M059J (cell line): ENCODE measurements at regions not wholly inside any gene's neighbourhood (a gene's known extent, or its start where the extent isn't known, plus 50 kb on each side); places are given as distances from the start of the nearest gene placed in this dataset.

Source experiments
- DNase-seq: peaks from one replicate; pipeline ENCODE4 v3.0.0-alpha.2; 2012; ENCODE audit warnings: low read depth

GRCh38 chr9:18390393-18390792 lies 83.6 kb upstream of the ADAMTSL1 start:
- no peak for DNase-seq

- DNase-seq: peak; percentile 98
These were observed 80.4 kb upstream of the ADAMTSL1 start for GRCh38 chr9:18393340-18394130.

- DNase-seq: no peak
These were observed 79.1 kb upstream of the ADAMTSL1 start for GRCh38 chr9:18394847-18395351.

DNA sequence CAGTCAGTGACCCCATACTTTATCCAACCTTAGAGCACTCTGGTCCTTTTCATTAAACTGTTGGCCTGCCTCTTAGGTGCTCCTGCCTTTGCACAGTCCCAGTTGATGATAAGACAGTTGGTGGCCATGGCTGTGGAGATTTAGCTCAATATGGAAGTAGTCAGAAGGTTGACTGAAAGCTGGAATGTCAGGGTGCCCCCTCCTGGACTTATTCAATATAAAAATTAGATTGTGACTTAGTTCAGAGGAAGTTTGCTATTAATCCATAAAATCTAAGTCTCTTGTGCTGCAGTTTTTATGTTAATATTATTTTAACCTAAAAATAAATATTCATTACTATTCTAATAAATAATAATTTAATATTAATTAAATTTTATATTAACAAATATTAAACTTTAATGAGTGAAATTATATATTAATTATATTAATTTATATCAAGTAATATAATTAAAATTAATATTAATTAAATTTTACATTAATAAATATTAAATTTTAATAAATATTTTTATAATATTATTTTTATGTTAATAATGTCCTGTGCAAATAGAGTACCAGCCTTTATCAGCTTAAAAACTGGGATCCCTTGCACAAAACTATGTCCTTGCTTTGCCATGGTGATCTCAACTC lies 77.7 kb upstream of the ADAMTSL1 start:
- peak; percentile 47 for DNase-seq

DNA sequence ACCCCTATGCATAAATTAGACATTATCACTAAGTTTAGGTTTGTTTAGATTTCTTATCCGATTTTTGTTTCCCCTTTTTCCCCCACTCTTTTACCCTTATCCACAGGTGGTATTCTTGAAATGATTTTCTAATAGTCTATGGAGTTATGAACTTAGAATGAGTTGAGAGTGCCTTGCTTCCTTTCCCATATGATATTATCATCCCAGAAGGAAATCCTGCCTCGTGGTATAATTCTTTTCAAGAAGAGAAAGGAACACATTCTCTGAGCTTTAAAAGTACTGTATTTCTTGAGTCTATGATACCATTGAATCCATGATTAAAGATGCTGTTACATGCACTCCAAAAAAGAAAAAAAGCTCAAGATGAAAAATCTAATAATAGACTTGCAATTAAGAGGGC lies 76.9 kb upstream of the ADAMTSL1 start:
- DNase-seq: no peak

DNA sequence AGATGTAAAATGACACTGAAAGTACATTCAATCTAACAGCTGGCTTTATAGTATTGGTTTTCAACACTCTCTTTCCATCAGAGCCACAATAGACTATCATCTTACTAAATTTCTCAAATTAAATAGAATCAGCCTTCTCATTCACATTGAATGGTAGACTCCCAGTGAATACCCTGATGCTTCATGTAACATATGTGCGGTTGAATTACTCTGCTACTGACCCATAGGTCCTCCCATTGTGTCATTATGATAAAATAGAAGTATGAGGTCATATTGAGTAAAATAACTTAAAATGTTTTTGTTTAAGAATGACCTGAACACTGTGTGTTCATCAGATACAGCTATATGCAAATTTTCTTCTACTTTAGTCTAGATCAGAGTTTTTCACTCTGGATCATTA lies 75.9 kb upstream of the ADAMTSL1 start:
- DNase-seq: no peak

DNA sequence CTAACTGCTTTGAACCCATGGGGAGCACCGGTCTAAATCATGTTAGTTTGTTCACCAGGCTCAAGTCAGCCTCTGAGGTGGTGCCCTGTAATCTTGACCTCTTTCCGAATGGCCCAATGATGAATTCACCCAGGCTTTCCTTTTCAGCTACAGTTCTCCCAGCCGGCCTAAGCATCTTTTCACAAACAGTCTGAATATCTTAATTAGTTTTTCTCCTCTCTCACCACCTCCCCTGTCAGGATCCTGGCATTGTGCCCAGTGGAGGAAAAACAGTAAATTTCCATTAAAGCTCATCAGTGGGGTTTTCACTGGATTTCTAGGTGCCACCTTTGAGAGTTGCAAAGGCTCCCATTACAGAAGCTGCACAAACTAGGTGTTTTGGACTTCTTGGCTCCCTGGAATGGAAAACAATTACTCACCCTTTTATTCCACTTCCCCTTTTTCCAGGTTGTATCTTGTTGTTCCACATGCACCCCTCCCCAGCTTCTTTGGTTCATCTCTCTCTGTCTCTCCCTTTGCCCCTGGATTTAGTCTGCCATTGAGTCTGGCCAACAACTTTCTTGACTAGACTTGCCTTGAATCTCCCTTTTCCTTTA lies 69.4 kb upstream of the ADAMTSL1 start:
- no peak for DNase-seq

DNA sequence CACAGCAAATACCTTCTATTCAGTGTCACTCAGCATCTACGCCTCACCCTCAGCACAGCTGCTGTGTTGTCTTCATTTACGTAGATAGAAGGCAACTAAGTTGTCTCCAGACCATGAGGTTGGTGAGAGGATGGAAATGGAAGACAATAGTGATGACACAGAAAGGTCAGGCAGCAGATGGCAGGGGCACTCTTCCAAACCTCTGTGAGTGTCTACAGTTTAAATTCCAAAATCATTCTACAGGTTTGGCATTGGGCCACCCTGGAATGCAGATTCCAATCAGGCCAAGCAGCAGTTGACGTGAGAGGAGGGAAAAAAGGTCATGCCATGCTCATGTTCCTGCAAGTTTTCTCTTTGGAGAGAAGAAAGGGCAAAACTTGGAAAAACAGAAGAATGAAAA lies 68.7 kb upstream of the ADAMTSL1 start:
- DNase-seq: peak; percentile 45

DNA sequence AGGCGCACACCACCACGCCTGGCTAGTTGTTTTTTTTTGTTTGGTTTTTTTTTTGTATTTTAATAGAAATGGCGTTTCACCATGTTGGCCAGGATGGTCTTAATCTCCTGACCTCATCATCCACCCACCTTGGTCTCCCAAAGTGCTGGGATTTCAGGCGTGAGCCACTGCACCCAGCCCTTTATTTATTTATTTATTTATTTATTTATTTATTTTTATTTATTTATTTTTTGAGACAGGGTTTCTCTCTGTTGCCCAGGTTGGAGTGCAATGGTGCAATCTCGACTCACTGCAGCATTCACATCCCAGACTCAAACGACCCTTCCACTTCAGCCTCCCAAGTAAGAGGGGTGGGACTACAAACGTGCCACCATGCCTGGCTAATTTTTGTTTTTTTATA lies 63.0 kb upstream of the ADAMTSL1 start:
- no peak for DNase-seq

DNA sequence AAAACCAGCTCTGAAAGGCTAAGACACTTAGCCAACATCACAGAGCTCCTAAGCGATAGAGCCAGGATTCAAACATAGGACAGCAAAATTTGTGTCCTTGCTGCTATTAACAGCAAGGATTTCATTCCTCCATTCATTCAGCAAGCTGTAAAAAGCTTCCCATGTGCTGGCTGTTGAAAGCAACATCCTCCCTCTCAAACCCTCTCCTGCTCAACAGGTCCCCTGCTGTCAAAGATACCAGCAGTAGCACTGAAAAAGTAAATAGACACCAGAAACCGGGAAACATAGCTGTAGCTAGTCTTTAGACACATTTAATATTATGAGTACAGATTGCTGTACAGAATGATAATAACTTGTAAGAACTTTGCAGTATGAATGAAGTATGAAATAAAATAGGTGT lies 52.6 kb upstream of the ADAMTSL1 start:
- no peak for DNase-seq

DNA sequence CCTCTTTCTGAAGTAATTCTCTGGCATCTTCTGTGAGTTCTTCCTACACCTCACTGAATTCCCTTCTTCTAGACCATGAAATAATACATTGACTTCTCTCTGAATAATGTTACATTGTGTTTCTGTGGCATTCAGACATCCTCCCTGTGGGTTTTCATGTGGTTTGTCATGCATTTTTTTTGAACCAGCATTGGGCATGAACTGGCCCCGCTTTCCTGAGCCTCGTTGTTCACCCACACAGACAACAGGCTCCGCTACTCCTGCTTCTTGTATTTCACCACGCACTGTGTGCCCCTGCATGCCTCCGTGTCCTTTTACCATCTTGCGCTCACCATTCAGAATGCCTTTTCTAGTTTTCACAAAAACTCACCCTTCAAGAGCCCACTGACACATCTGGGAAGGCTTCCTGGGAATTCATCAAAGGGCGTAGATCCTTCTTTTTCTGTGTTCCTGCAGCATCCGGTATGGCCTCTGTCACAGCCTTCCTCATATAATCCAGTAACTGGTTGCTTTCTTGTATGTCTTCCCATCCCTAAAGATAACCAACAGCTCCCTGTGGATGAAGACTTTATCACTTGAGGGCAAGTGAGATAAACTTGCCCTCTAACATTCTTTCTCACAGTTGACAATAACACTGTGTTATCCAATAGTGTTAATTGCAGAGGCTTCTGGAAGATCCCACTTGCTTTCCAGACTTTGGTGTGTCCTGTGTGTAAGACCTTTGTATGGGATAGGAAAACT lies 51.5 kb upstream of the ADAMTSL1 start:
- peak; percentile 25 for DNase-seq

DNA sequence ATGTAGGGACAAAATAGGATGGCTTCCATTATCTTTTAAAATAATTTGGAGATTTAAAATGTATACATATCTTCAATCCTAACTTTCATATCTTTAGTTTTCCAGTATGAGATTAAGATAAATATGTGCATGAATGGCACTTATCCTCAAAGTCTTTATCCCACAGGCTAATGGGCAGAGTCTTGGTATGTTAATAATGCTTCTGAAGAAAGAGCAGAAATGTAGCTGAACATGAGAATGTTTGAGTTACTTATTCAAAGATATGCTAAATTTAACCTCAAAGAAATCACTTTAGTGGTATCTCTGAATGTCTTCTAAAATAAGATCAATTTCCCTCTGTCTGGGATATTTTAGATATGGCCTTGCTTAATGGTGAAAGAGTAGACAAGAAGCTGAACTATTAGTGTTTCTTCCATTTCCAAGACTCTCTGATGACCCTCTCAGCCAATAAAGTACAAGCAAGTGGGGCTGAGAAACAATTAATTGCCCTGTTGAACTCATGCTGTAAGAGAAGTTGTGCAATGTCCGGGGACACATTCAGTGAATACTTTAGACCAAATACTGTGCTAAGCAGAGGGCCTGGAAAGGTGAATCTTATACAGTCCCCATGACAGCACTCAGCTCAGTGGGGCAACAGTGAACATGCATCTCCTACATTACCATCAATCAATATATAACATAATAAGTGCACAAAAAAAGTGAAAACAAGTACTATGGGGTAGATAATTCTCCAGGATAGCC lies 50.0 kb upstream of the ADAMTSL1 start:
- DNase-seq: no peak
